GM19351 (cell line): ENCODE measurements at regions not wholly inside any gene's neighbourhood (a gene's known extent, or its start where the extent isn't known, plus 50 kb on each side); places are given as distances from the start of the nearest gene placed in this dataset.
"Not testable (repeated sequence)": the region's sequence is repeated elsewhere in the genome, so short reads cannot be mapped to it uniquely, and the experiment has no call there.

Source experiments
- ATAC-seq: cut with Tn5 transposase; IDR thresholded peaks from one replicate; pipeline ENCODE4 v1.9.1; 2021; ENCODE audit warnings: mild to moderate bottlenecking, moderate library complexity; ENCODE audit not compliant: unreplicated experiment

DNA sequence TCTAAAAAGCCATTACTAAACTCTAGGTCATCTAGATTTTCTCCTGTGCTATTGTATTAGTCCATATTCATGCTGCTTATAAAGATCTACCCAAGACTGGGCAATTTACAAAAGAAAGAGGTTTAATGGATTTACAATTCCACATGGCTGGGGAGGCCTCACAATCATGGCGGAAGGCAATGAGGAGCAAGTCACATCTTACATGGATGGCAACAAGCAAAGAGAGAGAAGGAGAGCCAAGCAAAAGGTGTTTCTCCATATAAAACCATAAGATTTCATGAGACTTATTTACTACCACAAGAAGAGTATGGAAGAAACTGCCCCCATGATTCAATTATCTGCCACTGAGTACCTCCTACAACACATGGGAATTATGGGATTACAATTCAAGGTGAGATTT, 69.6 kb upstream of the CCDC6 start:
- ATAC-seq = not testable (repeated sequence)

DNA sequence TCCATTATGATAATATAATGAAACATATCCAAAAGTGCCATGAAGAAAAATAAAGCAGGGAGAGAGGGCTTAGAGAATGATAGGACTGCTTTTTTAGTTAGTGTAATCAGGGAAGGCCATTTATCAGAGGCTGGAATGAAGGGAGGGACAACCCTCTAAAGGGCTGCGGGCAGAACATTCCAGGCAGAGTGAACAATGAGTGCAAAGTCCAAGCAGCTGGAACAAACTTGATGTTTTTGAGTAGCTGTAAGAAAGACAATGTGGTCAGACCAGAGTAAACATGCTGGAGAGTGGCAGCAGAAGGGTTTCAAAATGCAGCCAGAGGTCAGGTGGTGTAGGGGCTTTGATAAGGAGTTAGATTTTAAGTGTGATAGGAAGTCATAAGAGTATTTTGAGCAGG, 65.6 kb upstream of the CCDC6 start:
- ATAC-seq = no peak

DNA sequence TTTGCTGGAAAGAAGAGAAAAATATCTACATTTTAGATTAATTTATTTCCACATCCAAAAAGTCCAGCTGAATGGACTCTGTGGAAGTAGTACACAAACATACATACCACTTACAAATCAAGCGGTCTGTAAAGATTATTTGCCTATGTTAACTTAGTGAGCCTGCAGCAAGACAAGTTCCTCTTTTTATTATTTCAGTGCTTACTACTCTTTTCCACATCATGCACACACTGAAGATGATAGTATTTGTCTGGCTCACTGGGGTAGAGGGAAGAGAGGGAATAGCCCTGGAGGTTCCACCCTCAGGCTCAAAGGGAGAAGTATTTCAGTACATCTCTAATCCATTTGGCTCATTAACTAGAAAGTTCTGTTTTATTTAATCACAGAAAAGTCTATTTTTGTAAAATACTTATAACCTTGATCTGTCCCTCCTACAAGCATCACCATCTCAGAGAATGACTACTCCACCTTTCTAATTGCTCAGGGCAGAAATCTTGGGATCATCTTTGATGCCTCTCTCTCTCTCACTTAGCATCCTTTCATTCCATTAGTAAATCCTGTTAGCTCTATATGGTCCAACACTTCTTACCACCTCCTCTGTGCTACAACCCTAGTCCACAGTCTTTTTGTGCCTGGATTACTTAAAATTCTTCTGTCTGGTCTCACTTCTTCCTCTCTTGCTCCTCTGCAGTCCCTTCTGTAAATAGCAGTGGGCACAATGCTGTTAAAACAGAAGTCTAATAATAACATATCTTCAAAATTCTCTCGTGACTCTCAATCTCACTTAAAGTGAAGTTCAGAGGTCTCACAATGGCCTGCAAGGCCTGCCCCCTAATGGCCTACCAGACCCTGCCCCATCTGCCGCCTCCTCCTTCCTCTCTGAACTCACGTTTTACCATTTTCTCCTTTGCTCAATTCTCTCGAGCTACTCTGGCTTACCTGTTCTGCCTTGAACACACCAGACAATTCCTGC, 64.3 kb upstream of the CCDC6 start:
- peak; percentile 87 for ATAC-seq

GRCh38 chr10:59968705-59969104, 62.3 kb upstream of the CCDC6 start:
- ATAC-seq = no peak

GRCh38 chr10:59967079-59967478, 60.7 kb upstream of the CCDC6 start:
- ATAC-seq = no peak

GRCh38 chr10:59965899-59966650, 59.7 kb upstream of the CCDC6 start:
- no peak for ATAC-seq

GRCh38 chr10:59962756-59963155, 56.4 kb upstream of the CCDC6 start:
- ATAC-seq = no peak

DNA sequence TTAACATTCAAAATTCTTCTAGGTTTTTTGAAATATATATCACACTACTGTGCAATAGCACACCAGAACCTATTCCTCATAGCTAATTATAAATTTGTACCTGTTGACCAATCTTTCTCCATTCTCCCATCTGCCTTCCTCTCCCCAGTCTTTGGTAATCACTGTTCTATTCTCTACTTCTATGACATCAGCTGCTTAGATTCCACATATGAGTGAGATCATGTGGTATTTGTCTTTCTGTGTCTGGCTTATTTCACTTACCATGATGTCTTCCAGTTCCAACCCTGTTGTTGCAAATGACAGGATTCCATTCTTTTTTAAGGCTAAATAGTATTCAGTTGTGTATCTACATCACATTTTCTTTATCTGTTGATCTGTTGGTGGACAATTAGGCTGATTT, 54.4 kb upstream of the CCDC6 start:
- no peak for ATAC-seq

DNA sequence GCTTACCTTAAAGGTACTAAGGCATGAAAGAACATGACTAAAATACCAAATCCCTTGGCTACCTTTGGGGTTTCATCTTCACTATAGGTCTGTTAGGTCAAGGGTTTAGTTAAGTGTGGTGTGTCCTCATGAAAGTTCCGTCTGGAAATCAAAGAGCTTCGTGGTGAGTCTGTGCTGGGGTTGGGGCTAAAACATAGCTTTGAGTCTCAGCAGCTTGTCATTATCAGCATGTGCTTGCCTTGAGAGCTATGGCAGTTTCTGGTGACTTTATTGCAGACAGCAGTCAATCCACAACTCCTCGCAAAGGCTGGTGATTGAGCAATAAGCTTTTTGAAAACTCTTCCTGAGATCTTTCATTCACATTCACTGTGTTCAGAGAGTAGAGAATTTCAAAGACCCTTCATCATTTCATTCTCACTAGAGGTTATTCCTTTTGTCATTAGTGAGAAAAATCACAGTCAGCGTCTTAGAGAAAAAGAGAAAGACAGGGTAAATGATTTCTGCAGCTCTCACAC, 53.2 kb upstream of the CCDC6 start:
- ATAC-seq = no peak

- ATAC-seq = no peak
These were observed 52.5 kb upstream of the CCDC6 start for GRCh38 chr10:59958882-59959281.

DNA sequence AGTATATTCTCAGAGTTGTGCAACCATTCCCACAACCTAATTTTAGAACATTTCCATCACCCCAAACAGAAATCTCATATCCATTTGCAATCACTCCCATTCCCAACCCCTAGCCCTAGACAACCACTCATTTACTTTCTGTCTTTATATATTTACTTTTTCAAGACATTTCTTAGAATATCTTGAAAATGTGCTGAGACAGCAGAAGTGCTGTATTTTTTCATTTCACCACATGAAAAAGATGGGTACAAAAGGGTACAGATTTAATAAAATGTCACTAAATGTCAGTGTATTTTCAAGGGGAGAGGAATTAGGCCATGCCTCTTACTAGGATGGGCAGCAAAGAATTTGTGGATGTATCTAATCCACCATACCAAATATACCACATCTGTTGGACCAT, 51.6 kb upstream of the CCDC6 start:
- ATAC-seq = no peak
